HEK293 (cell line): ENCODE measurements at regions not wholly inside any gene's neighbourhood (a gene's known extent, or its start where the extent isn't known, plus 50 kb on each side); places are given as distances from the start of the nearest gene placed in this dataset.

Source experiments
- CTCF ChIA-PET: fragments of 350-600 bp; formaldehyde crosslinking; extraction: SDS; loops from one replicate; lab custom pipeline; 2021; ENCODE audit warnings: antibody characterized with exemption; lab: Yijun Ruan, JAX
- POLR2A ChIA-PET: fragments of 300-600 bp; formaldehyde crosslinking; extraction: SDS; loops from one replicate; lab custom pipeline; 2020; ENCODE audit warnings: antibody characterized with exemption, inconsistent platforms; lab: Yijun Ruan, JAX
- H3K27ac ChIP-seq: fragments of 200-500 bp; sonication (Bioruptor generic); 2 replicates; pipeline ENCODE4 v1.5.1; 2014; ENCODE audit warnings: low read depth, low read length, control low read depth, inconsistent platforms; ENCODE audit errors: extremely low read depth
- H3K36me3 ChIP-seq, 2 experiments: fragments of 200-500 bp in 1 of 2; sonication (Bioruptor generic) in 1 of 2; 1 replicate in 1 of 2; 2 replicates in 1 of 2; pipeline ENCODE4 v1.5.1; 2014 to 2017; ENCODE audit warnings: inconsistent platforms in 2 of 2, low read length in 2 of 2; ENCODE audit not compliant: control insufficient read depth in 2 of 2, insufficient read depth in 1 of 2
- H3K4me1 ChIP-seq: fragments of 200-500 bp; sonication (Bioruptor generic); 2 replicates; pipeline ENCODE4 v1.5.1; 2014; ENCODE audit warnings: mild to moderate bottlenecking, low read length, inconsistent platforms; ENCODE audit not compliant: control insufficient read depth, insufficient read depth
- H3K4me3 ChIP-seq: 2 replicates; pipeline ENCODE4 v1.5.1; 2011; ENCODE audit warnings: low read depth, mild to moderate bottlenecking, control low read depth, low read length, moderate library complexity
- H3K9me3 ChIP-seq: fragments of 200-500 bp; sonication (Bioruptor generic); 2 replicates; pipeline ENCODE4 v1.5.1; 2014; ENCODE audit warnings: low read depth, low read length, inconsistent platforms; ENCODE audit not compliant: control insufficient read depth, insufficient read depth
- BCL6B ChIP-seq: fragments of 450-650 bp; formaldehyde crosslinking; IDR thresholded peaks from 2 replicates; pipeline ENCODE4 v1.5.1; 2017; ENCODE audit warnings: missing biosample characterization, missing genetic modification characterization
- CTCF ChIP-seq: fragments of 450-650 bp; formaldehyde crosslinking; IDR thresholded peaks from 2 replicates; pipeline ENCODE4 v1.5.1; 2016; ENCODE audit warnings: missing biosample characterization, missing genetic modification characterization
- HOXC10 ChIP-seq: sonication (generic); formaldehyde crosslinking; IDR thresholded peaks from 2 replicates; pipeline ENCODE4 v1.8.1; 2023; ENCODE audit warnings: mild to moderate bottlenecking, missing genetic modification reagents
- OSR2 ChIP-seq: fragments of 450-650 bp; formaldehyde crosslinking; IDR thresholded peaks from 2 replicates; pipeline ENCODE4 v1.5.1; 2016; ENCODE audit warnings: missing biosample characterization, missing genetic modification characterization
- REST ChIP-seq: fragments of 450-650 bp; formaldehyde crosslinking; IDR thresholded peaks from 2 replicates; pipeline ENCODE4 v1.5.1; 2016; ENCODE audit warnings: missing biosample characterization, missing genetic modification characterization
- ZBTB44 ChIP-seq: fragments of 450-650 bp; IDR thresholded peaks from 2 replicates; pipeline ENCODE4 v1.5.1; 2018; ENCODE audit warnings: missing biosample characterization, mild to moderate bottlenecking, missing genetic modification characterization
- ZBTB48 ChIP-seq: fragments of 450-650 bp; formaldehyde crosslinking; IDR thresholded peaks from 2 replicates; pipeline ENCODE4 v1.5.1; 2016; ENCODE audit warnings: missing biosample characterization, missing genetic modification characterization
- ZFP69B ChIP-seq: fragments of 450-650 bp; formaldehyde crosslinking; IDR thresholded peaks from 2 replicates; pipeline ENCODE4 v1.5.1; 2016; ENCODE audit warnings: missing biosample characterization, missing genetic modification characterization
- ZNF16 ChIP-seq: fragments of 450-650 bp; formaldehyde crosslinking; IDR thresholded peaks from 2 replicates; pipeline ENCODE4 v1.5.1; 2016; ENCODE audit warnings: low read depth, missing biosample characterization, missing genetic modification characterization
- ZNF169 ChIP-seq: fragments of 450-650 bp; formaldehyde crosslinking; IDR thresholded peaks from 2 replicates; pipeline ENCODE4 v1.5.1; 2016; ENCODE audit warnings: missing biosample characterization, missing genetic modification characterization
- ZNF23 ChIP-seq: fragments of 450-650 bp; formaldehyde crosslinking; IDR thresholded peaks from 2 replicates; pipeline ENCODE4 v1.5.1; 2016; ENCODE audit warnings: missing biosample characterization, missing genetic modification characterization, borderline replicate concordance
- ZNF239 ChIP-seq: fragments of 450-650 bp; formaldehyde crosslinking; IDR thresholded peaks from 2 replicates; pipeline ENCODE4 v1.5.1; 2016; ENCODE audit warnings: missing biosample characterization, missing genetic modification characterization
- ZNF280C ChIP-seq: fragments of 450-650 bp; formaldehyde crosslinking; IDR thresholded peaks from 2 replicates; pipeline ENCODE4 v1.5.1; 2016; ENCODE audit warnings: missing biosample characterization, missing genetic modification characterization
- ZNF335 ChIP-seq: fragments of 450-650 bp; formaldehyde crosslinking; conservative IDR thresholded peaks from 2 replicates; pipeline ENCODE4 v1.5.1; 2016; ENCODE audit warnings: missing biosample characterization, missing genetic modification characterization
- ZNF530 ChIP-seq: fragments of 450-650 bp; formaldehyde crosslinking; IDR thresholded peaks from 2 replicates; pipeline ENCODE4 v1.5.1; 2016; ENCODE audit warnings: low read depth, missing biosample characterization, missing genetic modification characterization
- ZNF555 ChIP-seq: fragments of 450-650 bp; formaldehyde crosslinking; conservative IDR thresholded peaks from 2 replicates; pipeline ENCODE4 v1.5.1; 2017; ENCODE audit warnings: missing biosample characterization, mild to moderate bottlenecking, missing genetic modification characterization, inconsistent platforms
- ZNF626 ChIP-seq: fragments of 450-650 bp; sonication (Bioruptor Pico); formaldehyde crosslinking; IDR thresholded peaks from 2 replicates; pipeline ENCODE4 v1.5.1; 2018; ENCODE audit warnings: missing biosample characterization, missing genetic modification characterization, inconsistent platforms
- ZNF701 ChIP-seq: fragments of 450-650 bp; formaldehyde crosslinking; IDR thresholded peaks from 2 replicates; pipeline ENCODE4 v1.5.1; 2016; ENCODE audit warnings: missing biosample characterization, missing genetic modification characterization
- ZNF843 ChIP-seq: fragments of 450-650 bp; formaldehyde crosslinking; IDR thresholded peaks from 2 replicates; pipeline ENCODE4 v1.5.1; 2016; ENCODE audit warnings: missing biosample characterization, missing genetic modification characterization

- ChIA-PET CTCF (no interaction called here), POLR2A (no interaction called here)
- Histone ChIP-seq H3K36me3 (no peaks in the 10 kb centered on the region), H3K9me3 (no peaks in the 10 kb centered on the region), H3K4me3 (no peak overlapping the region), H3K27ac (no peak overlapping the region)
- TF ChIP-seq ZNF701 = no peak
- TF ChIP-seq ZNF239 (tag by site-specific recombination) = no peak
- no peak for TF ChIP-seq ZNF23
- TF ChIP-seq BCL6B (tag by site-specific recombination) = no peak
- TF ChIP-seq ZNF280C (tag by site-specific recombination) = no peak
- TF ChIP-seq ZNF626 = no peak
- TF ChIP-seq ZNF843 (tag by site-specific recombination) = no peak
- TF ChIP-seq ZNF530 = no peak
- TF ChIP-seq OSR2 = no peak
- no peak for TF ChIP-seq ZNF16 (tag by site-specific recombination)
- no peak for TF ChIP-seq REST
- TF ChIP-seq CTCF (tag by site-specific recombination) = no peak
- TF ChIP-seq ZBTB44 (tag by site-specific recombination) = no peak
- no peak for TF ChIP-seq ZNF335 (tag by site-specific recombination)
- TF ChIP-seq HOXC10 = no peak
- no peak for TF ChIP-seq ZBTB48 (tag by site-specific recombination)
- TF ChIP-seq ZNF169 (tag by site-specific recombination) = no peak
- TF ChIP-seq ZNF555 (tag by site-specific recombination) = no peak
- TF ChIP-seq ZFP69B (tag by site-specific recombination) = no peak
- TF ChIP-seq, all 188 proteins: peak for 0
- no peaks in the 10 kb centered on the region for H3K4me1 ChIP-seq
These were observed 2177.4 kb upstream of the DEFB115 start for GRCh38 chr20:29079769-29080690.
